GM13976 (cell line): ENCODE measurements at regions not wholly inside any gene's neighbourhood (a gene's known extent, or its start where the extent isn't known, plus 50 kb on each side); places are given as distances from the start of the nearest gene placed in this dataset.
"Not testable (repeated sequence)": the region's sequence is repeated elsewhere in the genome, so short reads cannot be mapped to it uniquely, and the experiment has no call there.

Experiments used
- DNase-seq: peaks from one replicate; pipeline ENCODE4 v3.0.0; 2012; ENCODE audit warnings: low spot score
- CTCF ChIP-seq: IDR thresholded peaks from 2 replicates; pipeline ENCODE4 v1.5.1; 2012; ENCODE audit warnings: borderline replicate concordance, mild to moderate bottlenecking; ENCODE audit not compliant: insufficient read depth; ENCODE audit errors: extremely low read depth, missing control alignments, control extremely low read depth
- in situ Hi-C: fragments of 300-500 bp; cut with MboI; formaldehyde crosslinking; loops from one replicate; pipeline ENCODE4 v1.12.0; 2022; ENCODE audit warnings: low sequenced_read_pairs, mixed read lengths, inconsistent platforms; ENCODE audit not compliant: unreplicated experiment

- DNase-seq, result no peak
- in situ Hi-C loops, result no loop called here
- no peak for TF ChIP-seq CTCF
Observed at GRCh38 chr22:47515384-47516125, 753.1 kb downstream of the TBC1D22A start.

- in situ Hi-C loops, result no loop called here
- no peak for TF ChIP-seq CTCF
- DNase-seq, result no peak
Observed at GRCh38 chr22:47512617-47513016, 750.2 kb downstream of the TBC1D22A start.

GRCh38 chr22:47504962-47505361, 742.5 kb downstream of the TBC1D22A start:
- TF ChIP-seq CTCF, result no peak
- DNase-seq, result no peak
- in situ Hi-C loops, result no loop called here

GRCh38 chr22:47498969-47499495, 736.6 kb downstream of the TBC1D22A start:
- in situ Hi-C loops, result no loop called here
- TF ChIP-seq CTCF, result no peak
- no peak for DNase-seq

- no peak for TF ChIP-seq CTCF
- DNase-seq, result no peak
- in situ Hi-C loops, result no loop called here
Observed at GRCh38 chr22:47497666-47498065, 735.2 kb downstream of the TBC1D22A start.

- in situ Hi-C loops, result no loop called here
- TF ChIP-seq CTCF, result no peak
- DNase-seq, result no peak
Observed at GRCh38 chr22:47495110-47495509, 732.7 kb downstream of the TBC1D22A start.

- DNase-seq, in situ Hi-C loops: not testable (repeated sequence)
Observed at GRCh38 chr22:47488131-47488530, 725.7 kb downstream of the TBC1D22A start.
